NCI-H1436 treated with DMSO at 0.1 percent for 48 hours (cell line): ENCODE measurements at regions not wholly inside any gene's neighbourhood (a gene's known extent, or its start where the extent isn't known, plus 50 kb on each side); places are given as distances from the start of the nearest gene placed in this dataset.
"Not testable (repeated sequence)": the region's sequence is repeated elsewhere in the genome, so short reads cannot be mapped to it uniquely, and the experiment has no call there.

Experiments
- DNase-seq: peaks from one replicate; lab custom pipeline; 2025; lab: John Stamatoyannopoulos, UW

DNA sequence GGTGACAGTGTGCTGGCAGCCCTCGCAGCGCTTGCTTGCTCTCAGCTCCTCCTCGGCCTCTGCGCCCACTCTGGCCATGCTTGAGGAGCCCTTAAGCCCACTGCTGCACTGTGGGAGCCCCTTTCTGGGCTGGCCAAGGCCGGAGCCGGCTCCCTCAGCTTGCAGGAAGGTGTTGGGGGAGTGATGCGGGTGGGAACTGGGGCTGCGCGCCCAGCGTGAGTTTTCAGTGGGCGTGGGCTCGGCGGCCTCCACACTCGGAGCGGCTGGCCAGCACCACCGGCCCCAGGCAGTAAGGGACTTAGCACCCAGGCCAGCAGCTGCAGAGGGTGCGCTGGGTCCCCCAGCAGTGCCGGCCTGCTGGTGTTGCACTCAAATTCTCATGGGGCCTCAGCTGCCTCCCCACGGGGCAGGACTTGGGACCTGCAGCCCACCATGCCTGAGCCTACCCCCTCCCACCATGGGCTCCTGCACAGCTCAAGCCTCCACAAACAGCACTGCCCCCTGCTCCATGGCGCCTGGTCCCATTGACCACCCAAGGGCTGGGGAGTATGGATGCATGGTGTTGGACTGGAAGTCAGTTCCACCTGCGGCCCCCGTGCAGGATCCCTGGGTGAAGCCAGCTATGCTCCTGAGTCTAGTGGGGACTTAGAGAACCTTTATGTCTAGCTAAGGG is 223.1 kb upstream of the PTPRD start:
- no peak for DNase-seq

GRCh38 chr9:10843151-10843550 is 230.3 kb upstream of the PTPRD start:
- DNase-seq, result no peak

DNA sequence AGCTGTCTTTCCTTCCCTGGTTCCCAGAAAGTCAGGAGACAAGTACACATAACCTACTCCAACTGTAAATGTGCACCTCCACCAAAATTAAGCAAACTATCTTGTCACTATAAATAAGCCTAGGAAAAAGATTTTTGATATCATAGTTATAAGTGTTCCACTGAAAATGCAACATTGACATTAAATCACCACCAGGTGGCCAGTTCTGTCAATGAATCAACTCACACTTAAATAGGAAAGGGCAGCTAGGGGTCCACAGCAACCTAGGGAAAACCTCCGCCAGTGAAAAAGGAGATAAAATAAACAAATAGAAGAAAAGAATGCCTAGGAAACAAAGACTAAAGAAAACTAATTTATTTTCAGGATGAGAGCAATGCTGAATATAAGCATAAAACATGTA is 243.0 kb upstream of the PTPRD start:
- no peak for DNase-seq

- DNase-seq, result no peak
Observed at GRCh38 chr9:10858817-10859216, 246.0 kb upstream of the PTPRD start.

DNA sequence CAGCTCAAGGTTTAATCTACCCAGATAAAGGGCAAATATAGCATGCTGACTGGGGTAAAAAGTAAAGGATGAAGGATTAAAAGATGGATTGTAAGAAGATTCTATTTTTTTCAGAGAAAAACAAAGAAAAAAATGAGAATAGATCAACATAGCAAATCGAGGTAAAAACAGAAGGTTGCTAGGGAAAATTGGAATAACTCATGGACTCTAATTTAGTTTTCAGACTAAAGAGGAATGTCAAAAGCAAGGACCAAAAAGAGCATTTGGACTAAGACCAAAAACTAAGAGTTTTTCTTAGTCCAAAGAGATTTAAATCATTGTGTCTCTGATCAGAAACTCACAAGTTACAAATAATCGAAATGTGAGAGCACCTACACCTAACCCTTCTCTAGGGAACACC is 250.7 kb upstream of the PTPRD start:
- no peak for DNase-seq

- DNase-seq, result no peak
Observed at GRCh38 chr9:10867194-10867593, 254.4 kb upstream of the PTPRD start.

GRCh38 chr9:10869687-10870086 is 256.9 kb upstream of the PTPRD start:
- no peak for DNase-seq

GRCh38 chr9:10873999-10874398 is 261.2 kb upstream of the PTPRD start:
- no peak for DNase-seq

DNA sequence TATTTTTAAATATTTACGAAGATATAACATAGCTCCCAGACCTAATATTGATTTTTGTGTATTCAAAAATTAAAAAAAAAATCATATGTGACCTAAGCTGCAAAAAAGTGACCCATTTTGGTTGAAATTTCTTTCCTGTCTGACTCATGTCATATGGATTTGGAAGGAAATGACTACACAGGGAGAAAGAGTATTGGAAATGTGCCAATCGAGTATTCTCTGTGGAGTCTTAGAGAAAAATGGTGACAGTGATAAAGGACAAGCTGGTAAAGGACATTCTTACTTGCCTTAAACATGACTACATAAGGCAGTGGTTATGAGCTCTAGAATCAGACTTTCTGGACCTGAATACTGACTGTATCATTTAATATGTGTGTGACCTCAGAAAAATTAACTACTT is 262.9 kb upstream of the PTPRD start:
- no peak for DNase-seq

- no peak for DNase-seq
Observed at GRCh38 chr9:10876333-10876732, 263.5 kb upstream of the PTPRD start.

DNA sequence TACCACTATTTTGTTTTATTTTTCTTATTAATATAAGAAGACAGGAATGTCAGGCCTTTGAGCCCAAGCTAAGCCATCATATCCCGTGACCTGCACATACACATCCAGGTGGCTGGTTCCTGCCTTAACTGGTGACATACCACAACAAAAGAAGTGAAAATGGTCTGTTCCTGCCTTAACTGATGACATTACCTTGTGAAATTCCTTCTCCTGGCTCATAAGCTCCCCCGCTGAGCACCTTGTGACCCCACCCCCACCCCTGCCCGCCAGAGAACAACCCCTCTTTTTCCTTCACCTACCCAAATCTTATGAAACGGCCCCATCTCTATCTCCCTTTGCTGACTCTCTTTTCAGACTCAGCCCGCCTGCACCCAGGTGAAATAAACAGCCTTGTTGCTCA is 277.5 kb upstream of the PTPRD start:
- not testable (repeated sequence) for DNase-seq

- DNase-seq, result no peak
Observed at GRCh38 chr9:10899509-10899908, 286.7 kb upstream of the PTPRD start.

DNA sequence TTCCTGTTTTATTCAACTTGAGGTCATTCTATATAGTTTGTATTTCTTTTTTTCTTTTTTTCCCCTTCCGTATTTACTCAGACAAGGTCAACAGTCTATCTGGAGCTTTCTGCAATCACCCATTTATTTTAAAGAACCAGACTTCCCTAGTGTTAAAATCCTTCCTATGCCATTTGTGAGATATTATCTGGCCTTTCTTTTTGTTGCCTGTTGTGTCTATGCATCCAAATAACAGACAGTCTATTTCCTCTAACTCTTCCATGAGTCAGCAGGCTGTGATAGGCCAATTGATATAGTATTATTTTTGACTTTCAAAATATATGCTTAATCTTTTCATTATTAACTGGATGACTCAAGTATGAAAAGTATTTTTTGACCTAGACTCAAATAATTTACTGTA is 291.2 kb upstream of the PTPRD start:
- no peak for DNase-seq

DNA sequence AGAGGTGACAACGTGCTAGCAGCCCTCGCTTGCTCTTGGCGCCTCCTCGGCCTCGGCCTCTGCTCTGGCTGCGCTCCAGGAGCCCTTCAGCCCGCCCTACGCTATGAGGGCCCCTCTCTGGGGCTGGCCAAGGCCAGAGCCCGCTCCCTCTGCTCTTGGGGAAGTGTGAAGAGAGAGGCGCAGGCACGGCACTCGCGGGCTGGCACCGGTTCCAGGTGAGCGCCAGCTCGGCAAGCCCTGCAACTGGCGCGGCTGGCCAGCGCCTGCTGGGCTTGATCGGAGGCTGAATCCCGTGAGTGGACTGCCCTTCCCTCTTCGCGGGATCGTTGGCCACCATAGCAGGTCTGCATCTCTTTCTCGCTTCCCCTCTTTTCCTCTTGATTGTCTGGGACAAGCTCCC is 298.0 kb upstream of the PTPRD start:
- DNase-seq, result no peak

GRCh38 chr9:10911373-10911772 is 298.6 kb upstream of the PTPRD start:
- DNase-seq, result no peak

GRCh38 chr9:10917001-10917400 is 304.2 kb upstream of the PTPRD start:
- no peak for DNase-seq

DNA sequence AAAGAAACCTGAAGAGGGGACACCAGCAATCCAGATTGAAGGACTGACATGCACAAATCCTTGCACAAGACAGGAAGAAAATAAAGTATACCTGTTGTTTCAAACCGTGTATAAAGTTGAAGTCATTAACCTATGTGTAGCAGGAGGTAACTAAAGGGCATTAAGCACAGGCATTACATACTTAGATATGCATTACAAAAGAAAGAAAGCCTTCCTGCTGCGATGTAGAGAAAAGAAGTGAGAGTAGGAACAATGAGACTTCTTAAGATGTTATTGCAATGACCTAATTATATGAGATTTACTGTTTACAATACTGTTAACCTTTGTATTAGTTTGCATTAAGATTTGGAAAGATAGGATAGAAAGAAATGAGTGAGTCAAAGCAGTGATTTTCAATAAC is 308.9 kb upstream of the PTPRD start:
- DNase-seq, result no peak

- DNase-seq, result no peak
Observed at GRCh38 chr9:10925896-10926295, 313.1 kb upstream of the PTPRD start.

- no peak for DNase-seq
Observed at GRCh38 chr9:10928372-10928771, 315.6 kb upstream of the PTPRD start.

DNA sequence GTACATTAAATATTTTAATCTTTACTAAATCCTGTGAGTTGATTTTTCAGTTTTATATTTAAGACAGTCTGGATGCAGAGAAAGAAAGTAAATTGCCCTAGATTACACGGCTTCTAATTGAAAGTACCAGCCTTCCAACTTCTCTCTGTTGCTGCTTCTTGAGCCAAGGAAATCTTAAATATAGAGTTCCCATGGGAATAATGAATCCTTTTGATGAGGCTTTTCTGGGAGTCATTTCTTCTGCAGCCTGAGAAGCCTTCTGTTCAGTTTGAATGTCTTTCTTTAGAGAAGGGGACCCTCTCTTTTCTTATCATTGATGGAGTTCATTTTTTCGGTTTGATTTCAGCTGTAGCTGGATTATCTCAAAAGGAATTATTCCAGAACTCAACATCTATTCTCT is 317.3 kb upstream of the PTPRD start:
- DNase-seq, result no peak

DNA sequence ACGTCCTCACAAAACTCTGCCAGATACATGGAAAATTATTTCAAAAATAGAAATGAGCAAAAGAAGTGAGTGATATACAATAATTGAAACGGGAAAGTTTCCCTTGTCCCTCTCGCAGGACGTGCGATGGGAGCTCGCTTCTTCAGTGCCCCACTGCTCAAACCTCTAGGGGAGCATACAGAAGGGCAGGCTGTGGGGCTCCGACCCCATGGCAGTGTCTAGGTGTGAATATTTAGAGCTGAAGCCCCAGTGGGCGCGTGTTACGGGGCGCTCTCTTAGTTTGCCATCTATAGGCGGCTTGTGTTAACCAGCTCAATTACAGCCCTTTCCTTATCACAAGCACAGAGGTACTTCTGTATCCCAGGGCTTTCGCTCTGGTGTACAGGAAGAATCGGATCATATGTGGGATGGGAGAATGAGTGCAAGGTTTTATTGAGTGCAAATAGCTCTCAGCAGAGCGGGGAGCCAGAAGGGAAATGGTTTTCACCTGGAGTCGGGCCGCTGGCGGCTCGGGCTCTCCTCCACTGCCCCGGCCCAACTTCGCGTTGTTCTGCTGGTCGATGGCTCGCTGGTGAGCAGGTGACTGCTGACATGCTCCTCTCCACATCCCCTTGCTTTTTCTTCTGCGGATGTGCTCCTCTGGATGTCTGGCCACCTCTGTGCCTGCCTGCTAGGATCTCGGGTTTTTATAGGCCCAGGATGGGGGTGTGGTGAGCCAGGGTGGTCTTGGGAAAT is 334.0 kb upstream of the PTPRD start:
- no peak for DNase-seq

GRCh38 chr9:10957878-10958277 is 345.1 kb upstream of the PTPRD start:
- DNase-seq, result no peak

- DNase-seq, result no peak
Observed at GRCh38 chr9:10961883-10962282, 349.1 kb upstream of the PTPRD start.

GRCh38 chr9:10983251-10983650 is 370.4 kb upstream of the PTPRD start:
- no peak for DNase-seq
